SKM-1 (cell line): ENCODE measurements at regions not wholly inside any gene's neighbourhood (a gene's known extent, or its start where the extent isn't known, plus 50 kb on each side); places are given as distances from the start of the nearest gene placed in this dataset.

ENCODE experiments used
- DNase-seq: peaks from one replicate; lab custom pipeline; 2025; ENCODE audit not compliant: unreplicated experiment; lab: John Stamatoyannopoulos, UW

DNA sequence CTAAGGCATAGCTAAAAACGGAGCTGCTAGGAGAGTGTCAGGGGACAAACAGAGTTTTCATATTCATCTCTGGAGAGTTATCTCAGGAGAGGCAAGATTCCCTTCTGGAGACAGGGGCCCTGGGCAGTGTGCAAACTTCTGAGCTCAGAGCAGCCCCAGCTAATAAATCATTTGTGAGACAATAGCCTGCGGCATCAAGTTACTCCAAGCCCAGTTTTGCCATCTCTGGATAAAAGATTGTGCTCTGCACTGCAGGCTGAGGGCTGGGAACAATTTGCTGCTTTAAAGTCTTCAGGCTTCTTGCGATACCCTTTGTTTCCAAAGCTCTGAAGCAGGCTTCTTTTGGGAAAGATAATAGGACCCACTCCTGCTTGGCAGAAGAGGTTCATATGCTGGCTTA, 164.3 kb upstream of the BRINP1 start:
- no peak for DNase-seq

DNA sequence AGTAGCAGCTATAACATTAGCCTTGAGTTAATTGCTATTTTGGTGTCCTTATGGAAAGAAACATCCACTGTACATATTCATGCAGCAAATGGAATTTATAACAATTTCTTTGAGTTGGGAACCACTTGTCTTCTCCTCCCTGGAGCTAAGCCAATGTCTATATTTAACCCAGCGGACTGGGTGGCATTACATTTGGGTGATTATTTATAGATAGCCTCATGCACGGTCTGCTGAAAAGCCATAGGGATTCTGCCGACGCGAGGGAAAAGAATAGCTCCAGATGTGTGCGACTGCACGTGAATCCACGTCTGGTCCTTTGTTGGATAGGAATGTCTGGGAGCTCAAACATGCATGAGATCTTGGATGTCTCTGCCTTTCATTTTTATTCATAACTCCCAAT, 157.5 kb upstream of the BRINP1 start:
- no peak for DNase-seq

DNA sequence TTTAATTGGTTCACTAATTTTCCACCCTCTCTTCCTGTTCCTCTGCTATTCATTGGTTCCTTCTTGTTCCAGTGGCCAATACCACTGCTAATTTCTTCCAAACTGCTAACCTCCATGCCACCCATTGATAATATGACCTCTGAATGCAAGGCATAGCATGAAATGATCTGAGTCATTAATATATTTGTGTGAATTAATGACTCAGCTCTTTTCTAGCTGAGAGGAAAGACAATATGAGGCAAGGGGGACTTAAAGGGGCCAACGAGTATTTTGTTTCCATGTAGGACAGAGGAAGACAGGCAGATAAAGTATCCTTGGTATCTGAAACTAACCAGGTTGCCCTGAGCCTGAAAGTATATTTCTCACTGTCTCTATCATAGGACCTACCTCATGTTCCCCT, 154.3 kb upstream of the BRINP1 start:
- no peak for DNase-seq

DNA sequence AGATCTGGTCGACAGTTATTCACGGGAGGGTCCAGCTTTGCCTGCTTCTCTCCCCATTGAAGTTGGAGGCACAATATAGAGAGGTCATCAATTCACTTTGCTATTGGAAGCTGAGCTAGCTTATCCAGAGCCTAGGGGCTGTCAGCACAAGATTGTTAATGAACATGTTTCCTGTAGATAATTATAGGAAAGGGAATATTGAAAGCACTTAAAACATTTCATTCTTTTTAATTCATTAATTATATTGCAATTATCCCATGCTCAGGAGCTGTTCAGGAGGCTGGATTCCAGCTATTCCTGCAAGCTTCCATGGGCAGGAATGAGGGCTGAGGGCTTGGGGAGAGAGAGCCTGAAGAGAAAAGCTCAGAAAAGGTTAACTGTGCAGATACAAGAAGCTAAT, 153.1 kb upstream of the BRINP1 start:
- no peak for DNase-seq

DNA sequence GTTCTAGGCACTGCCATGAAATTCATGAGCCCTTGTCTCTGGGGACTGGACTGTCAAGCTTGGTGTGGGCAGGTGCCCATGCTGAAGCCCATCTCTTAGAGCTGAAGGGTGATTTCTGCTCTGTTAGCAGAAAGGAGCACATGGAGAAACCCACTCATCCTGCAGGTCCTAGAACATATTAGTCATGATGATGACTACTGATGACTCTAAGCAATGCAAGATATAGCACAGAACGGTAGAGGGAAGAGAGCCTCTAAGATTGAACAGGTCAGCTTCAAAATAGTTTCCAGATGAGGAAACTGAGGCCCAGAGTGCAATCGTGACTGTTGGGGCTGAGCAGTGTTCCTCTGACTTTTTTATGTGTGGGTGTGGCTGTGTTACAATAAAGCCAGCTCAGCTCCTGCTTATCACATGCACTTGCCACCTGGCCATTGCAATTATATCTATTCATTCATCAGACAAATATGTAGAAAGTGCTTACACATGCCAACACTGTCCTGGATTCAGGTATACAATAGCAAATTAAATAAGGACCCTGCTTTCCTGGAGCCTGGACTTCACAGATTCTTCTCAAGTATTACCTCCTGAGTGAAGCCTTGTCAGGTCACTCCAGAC, 140.2 kb upstream of the BRINP1 start:
- no peak for DNase-seq

DNA sequence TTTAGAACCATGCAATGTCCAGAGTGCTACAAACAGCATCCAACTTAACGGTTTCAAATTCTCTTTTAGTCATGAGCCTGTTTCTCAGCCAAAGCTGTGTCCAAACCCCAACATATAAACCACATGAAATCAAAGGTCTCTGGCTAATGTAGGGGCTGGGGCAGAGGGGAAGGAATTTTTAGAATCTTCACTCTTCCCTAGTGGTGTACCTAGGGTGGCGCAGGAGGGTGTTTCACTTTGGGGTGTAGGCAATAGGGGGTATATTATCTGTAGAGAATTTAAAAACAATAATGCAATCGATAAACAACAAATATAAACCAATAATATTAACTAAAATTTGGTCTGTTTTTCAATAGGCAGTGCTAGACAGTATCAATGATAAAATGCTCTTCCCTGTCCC, 132.1 kb upstream of the BRINP1 start:
- DNase-seq, result no peak

DNA sequence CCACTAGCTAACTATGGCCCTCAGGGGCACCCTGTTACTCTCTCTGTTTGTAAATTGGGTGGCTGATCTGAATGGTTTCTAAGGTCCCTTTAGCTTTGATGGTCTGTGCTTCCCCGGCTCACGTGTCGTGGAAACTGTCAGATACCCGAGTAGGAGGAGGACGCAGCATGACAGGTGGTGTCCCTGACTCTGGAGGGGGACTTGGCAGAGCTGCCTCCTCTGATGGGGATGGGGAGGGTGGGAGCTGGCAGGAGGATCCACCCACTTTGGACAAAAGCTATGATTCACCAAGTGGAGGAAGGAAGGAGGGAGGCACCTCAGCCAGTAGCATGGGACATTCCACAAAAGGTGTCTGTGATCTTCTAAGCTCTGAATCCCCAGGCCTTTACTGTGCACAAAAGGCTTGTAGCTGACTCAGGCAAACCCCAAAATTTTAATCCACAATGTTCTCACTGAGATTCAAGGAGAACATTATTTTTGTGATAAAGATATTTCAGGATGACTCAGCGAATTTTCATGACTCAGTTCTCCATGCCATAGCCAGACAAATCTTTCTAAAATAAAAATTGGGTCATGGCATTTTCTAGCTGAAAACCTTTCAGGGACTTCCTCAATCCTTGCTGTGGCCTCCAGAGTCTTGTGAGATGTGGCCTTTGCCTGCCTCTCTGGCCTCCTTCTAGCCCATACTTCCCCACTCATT, 131.0 kb upstream of the BRINP1 start:
- DNase-seq, result no peak

DNA sequence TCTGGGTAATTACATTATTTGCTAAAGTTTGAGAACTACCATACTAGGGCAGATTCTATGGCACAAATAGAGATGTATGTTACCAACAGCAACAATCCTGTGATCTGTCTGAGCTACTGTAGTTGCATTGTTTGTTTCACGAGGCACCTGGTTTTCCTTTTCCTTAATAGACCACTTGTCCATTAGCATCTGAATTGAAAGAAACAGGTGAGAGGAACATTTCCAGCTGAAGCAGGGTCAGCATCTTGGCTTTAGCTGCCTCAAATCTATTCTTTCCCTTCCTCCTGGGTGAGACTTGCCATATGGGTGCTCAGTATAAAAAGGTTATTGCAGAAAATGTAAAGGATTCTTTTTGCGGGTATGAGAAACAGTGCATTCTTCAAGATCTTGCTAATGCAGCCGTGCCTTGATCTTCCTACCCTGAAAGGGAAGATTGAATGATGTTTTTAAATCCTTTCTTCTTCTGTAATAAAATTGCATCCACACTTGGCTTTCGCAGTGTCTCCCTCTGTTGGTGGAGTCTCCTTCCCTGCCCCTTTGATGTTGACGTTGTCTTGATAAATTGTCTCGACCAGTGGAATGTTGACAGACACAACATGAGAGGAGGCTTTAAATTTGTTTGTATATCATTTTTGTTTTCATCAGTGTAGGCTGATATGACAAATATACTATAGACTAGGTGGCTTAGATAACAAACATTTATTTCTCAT, 118.0 kb upstream of the BRINP1 start:
- no peak for DNase-seq

DNA sequence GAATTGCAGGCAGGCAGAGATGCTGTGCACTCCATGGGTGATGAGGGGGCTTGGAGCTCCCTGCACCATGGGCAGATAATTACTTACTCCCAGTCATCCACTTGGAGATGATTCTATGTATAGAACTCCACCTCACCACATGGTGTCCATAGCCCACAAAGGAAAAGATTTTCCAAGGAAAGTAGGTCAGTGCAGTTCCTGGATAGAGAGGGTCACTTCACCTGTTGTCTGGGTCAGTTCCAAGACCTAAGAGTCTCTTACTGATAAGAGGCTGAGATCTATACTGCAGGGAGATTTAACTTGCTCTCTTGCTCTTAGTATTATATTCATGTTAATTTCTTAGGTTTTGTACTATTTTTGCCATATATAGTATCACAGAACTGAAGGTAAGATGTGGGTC, 113.9 kb upstream of the BRINP1 start:
- no peak for DNase-seq

DNA sequence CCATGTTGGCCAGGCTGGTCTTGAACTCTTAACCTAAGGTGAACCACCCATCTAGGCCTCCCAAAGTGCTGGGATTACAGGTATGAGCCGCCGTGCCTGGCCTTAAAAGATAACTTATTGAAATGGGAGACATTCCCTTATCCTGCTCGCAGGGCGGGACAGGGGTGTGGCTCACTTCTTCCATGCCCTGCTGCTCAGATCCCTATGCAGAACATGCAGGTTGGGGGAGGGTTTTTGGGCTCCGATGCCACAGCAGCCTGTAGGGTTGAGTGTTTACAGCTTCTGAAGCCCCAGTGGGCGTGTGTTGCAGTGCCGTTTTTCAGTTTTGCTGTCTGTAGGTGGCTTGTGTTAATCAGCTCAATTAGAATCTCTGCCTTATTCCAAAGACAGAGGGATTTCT, 108.0 kb upstream of the BRINP1 start:
- no peak for DNase-seq

DNA sequence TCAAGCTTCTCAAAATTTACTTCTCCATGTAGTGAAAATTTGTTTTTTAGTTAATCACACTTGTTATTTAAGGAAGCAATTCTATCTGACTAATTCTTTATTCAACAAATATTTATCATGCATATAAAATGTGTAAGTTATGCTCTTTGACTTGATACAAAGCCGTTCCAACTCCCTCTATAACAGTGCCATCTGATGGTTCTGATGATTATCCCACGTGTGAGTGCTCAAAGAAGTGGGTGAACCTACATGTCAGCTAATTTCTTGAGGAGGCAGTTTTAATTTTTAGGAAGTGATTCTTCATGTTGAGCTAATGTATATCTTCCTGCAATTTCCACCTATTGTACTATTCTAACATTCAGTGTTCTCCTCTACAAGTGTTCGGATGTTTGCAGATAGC, 88.8 kb upstream of the BRINP1 start:
- DNase-seq, result no peak

DNA sequence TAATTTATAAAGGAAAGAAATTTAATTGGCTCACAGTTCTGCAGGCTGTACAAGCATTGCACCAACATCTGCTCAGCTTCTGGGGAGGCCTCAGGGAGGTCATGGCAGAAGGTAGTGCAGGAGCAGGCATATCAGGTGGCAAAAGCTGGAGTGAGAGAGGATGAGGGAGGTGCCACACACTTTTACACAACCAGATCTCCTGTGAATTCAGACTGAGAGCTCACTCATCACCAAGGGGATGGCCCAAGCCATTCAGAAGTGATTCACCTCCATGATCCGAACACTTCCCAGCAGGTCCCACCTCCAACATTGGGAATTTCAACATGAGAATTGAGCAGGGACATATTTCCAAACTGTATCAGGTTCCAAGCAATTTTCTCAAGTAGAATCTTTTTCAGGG, 84.7 kb upstream of the BRINP1 start:
- DNase-seq, result no peak

DNA sequence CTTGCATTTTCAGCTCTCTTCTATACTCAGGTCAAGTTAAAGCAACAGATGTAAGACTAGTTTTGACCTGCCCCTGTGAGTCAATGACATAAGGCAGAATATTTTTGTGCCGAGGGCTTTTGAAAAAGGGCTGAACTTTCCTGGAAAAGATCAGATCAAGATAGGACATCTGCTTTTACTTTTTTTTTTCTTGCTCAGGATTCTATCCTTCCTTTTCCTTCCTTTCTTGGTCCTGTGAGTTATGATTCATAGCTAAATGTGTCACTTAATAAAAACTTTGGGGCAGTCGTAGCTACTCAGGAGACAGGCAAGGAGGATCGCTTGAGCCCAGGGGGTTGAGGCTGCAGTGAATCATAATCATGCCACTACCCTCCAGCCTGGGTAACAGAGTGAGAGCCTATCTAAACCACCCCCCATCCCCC, 84.3 kb upstream of the BRINP1 start:
- no peak for DNase-seq

DNA sequence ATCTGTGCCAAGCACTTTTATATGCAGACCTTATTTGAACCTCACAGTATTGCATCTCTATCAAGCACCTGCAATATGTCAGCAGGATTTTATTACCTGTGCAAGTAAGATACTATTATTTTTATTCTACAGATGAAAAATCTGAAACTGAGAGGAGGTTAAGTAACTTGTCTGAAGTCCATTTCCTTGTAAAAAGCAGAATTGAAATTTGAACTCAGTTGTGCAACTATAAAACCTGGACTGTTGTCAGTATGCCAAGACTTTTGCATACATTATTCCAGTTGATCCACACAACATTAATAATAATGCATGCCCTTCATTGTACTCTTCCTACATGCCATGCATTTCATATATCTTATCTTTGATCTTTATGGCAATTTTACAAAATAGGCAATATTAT, 82.2 kb upstream of the BRINP1 start:
- no peak for DNase-seq

DNA sequence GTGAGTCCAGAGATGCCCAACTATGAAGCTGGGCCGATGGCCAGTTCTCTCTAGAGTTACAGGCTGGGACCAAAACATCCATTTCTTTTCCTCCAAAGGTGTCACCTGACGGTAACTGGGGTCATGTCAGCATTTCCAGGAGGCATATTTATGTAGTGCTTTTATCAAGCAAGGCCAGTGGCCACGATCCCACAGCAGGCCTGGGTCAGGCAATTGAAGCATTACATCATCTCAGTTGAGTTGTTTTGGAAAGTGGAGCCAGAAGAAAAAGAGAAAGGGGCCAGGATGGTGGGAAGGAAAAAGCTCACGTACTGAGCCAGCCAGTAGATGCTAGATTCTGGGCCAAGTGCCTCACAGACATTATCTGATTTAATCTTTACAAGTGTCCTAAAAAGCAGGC, 73.9 kb upstream of the BRINP1 start:
- DNase-seq, result no peak

DNA sequence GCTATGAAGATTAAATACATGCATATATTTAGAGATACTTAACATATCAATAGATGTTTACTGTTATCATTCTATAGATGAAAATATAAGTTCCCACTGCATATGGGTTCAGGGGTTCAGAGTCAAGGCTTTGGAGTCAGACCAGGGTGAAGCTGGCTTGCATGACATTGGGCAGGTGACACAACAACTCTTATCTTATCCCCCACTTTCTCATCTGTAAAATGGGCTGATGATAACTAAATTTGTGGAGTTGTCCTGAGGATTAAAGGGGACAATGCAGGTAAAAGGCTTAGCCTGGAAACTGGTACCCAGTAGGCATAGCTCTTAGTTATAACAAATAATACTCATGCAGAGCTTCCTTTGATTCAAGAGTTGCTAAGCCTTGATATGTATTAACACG, 72.6 kb upstream of the BRINP1 start:
- no peak for DNase-seq

DNA sequence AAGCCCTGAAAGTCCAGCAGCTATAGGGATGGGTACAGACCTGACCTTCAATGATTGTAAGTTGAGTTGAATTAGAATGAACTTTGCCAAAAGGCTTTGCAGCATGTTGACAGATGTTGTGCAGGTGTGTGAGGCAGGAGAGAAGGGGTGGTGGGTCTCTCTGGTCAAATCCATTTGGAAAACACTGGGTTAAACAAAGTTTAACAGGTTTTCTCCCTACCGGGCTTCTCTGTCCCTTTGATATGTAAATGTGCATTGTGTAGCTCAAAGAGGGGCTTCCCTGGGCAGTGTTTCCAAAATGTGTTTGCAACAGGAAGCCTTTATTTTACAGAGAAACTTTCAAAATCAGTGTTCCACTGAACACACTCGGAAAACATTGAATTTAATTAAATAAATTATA, 72.1 kb upstream of the BRINP1 start:
- DNase-seq, result no peak

DNA sequence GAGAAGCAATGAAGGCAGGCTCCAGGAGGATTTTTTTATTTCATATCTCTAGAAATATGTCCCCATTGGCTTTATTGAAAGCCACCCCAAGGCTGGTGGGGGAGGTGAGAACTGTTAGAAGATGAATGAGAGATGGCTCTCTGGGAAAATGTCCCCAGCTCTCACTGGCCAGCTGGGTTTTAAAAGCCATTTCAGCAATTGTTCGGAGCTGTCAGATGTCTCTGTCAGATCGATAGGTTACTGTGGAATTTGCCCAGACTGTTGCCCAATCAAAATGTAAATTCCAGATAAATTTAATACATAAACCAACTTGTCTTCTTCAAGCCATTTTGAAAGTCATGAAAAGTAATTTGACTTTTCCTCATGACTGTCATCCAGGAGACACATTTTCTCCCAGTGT, 67.0 kb upstream of the BRINP1 start:
- DNase-seq, result no peak

DNA sequence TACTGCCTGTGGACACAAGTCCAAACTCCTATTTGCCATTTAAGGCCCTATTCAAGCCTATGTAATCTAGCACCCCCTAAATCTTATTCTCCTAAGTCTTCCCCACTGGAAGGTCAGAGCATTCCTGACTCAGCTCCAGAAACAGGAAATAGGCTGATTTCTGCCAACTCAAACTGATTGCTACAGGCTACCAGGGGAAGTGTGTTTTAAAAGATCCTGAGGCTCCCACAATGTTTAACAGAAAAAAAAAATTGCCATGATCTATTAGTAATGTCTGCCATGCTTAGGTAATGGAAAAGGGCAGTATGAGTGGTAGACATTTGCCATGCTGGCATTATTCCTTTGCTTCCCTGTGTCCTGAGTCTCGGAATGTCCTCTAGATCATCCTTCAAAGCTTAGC, 65.8 kb upstream of the BRINP1 start:
- DNase-seq, result no peak

DNA sequence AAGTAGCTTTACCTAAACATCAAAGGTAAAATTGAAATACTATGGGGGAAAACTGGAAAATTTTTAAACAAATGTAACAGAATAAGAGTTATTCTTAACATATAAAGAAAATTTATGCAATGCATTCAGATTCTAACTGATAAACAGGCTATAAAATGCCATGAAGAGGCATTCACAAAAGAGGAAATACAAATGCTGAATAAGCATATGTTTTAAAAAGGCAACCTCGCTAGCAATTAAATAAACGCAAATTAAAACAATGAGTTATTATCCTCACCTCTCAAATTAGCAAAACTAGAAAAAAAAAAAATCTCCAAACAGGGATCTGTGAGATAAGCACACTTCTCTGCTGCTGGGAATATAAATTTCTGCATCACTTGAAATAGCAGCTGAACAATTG, 63.2 kb upstream of the BRINP1 start:
- no peak for DNase-seq

DNA sequence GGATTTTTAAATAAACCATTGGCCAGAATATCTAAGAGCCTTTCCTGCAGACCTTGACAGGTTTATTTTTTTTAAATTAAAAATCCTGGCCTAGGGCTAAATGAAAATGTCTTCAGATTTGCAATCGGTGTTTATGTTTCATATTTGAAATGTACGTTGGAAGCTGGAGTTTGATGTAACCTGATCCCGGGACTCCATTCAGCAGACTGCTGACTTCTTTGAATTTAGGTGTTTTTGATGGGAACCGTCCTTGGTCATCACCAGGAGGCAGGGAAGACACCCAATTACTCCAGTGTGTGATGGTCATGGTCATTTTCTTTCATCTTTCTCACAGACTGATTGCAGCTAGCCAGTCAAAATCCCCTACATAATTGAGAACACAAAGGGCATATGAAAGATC, 60.1 kb upstream of the BRINP1 start:
- DNase-seq, result no peak

DNA sequence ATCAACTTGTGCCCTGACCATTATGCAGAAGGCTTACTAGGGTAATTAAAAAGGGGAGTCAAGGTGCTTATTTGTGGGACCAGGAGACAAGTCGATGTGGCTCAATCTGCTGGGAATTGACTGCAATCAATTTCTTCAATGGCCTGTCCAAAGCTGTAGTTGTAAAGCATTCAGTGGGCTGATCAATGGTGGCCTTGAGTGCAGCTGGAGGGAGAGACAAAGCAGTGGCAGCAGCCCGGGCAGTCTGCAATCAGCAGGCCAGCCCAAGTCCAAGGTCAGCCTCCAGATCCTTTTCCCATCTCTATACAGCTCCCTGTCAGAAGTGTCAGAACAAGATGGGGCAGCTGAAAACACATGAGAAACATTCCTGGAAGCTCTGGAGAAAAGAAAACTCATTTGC, 51.0 kb upstream of the BRINP1 start:
- no peak for DNase-seq
